Liver (tissue), 3 donors: ENCODE measurements at regions not wholly inside any gene's neighbourhood (a gene's known extent, or its start where the extent isn't known, plus 50 kb on each side); places are given as distances from the start of the nearest gene placed in this dataset.

ENCODE experiments used
- GABPA ChIP-seq, 2 donors: IDR thresholded peaks in 1 of 2; conservative IDR thresholded peaks in 1 of 2; 2 replicates each; pipeline ENCODE4 v1.6.1; 2016; ENCODE audit warnings: antibody characterized with exemption in 2 of 2, mild to moderate bottlenecking in 1 of 2, moderate library complexity in 1 of 2
- JUND ChIP-seq, 2 donors: IDR thresholded peaks; 2 replicates each; pipeline ENCODE4 v1.6.1; 2016; ENCODE audit warnings: antibody characterized with exemption in 2 of 2
- MAX ChIP-seq: IDR thresholded peaks from 2 replicates; pipeline ENCODE4 v1.6.1; 2016; ENCODE audit warnings: antibody characterized with exemption
- REST ChIP-seq: IDR thresholded peaks from 2 replicates; pipeline ENCODE4 v1.6.1; 2016; ENCODE audit warnings: antibody characterized with exemption, mild to moderate bottlenecking
- SP1 ChIP-seq: IDR thresholded peaks from 2 replicates; pipeline ENCODE4 v1.6.1; 2018; ENCODE audit warnings: antibody characterized with exemption, mild to moderate bottlenecking
- ZBTB33 ChIP-seq: IDR thresholded peaks from 2 replicates; pipeline ENCODE4 v1.6.1; 2016; ENCODE audit warnings: antibody characterized with exemption
- TF ChIP-seq, protein P1 (sequence below): fragments of 150-350 bp; IDR thresholded peaks from 2 replicates; pipeline ENCODE4 v1.5.1; 2017; ENCODE audit warnings: improper control_type of control experiment, low read depth, low read length; ENCODE audit not compliant: missing input control
- donor health status: healthy.
- donor health status: healthy.

DNA sequence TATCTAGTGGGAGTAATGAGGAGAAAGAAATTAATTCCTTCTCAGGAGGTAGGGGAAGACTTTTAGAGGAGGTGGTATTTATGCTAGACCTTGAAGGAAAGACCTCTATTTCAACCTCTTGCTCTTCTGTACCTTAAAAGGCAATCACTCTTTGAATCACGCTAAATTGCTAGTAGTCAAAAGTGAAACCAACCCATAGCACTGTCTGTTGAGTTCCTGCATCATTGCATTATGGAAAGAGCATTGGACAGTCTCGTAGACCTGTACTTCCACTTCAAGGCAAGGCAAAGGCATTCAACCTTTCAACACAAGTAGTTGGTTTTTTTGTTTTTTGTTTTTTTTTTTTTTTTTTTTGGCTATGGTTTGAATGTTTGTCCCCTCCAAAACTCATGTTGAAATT lies 770.4 kb downstream of the ETS1 start:
- TF ChIP-seq REST (no peak), SP1 (no peak), JUND (IDR thresholded peaks at IDR 0.05) (no peak), ZBTB33 (no peak), GABPA (IDR thresholded peaks at IDR 0.05 in 1 of 2, conservative IDR thresholded peaks at IDR 0.05 in 1 of 2) (no peak), MAX (no peak)
- TF ChIP-seq, protein P1, sequence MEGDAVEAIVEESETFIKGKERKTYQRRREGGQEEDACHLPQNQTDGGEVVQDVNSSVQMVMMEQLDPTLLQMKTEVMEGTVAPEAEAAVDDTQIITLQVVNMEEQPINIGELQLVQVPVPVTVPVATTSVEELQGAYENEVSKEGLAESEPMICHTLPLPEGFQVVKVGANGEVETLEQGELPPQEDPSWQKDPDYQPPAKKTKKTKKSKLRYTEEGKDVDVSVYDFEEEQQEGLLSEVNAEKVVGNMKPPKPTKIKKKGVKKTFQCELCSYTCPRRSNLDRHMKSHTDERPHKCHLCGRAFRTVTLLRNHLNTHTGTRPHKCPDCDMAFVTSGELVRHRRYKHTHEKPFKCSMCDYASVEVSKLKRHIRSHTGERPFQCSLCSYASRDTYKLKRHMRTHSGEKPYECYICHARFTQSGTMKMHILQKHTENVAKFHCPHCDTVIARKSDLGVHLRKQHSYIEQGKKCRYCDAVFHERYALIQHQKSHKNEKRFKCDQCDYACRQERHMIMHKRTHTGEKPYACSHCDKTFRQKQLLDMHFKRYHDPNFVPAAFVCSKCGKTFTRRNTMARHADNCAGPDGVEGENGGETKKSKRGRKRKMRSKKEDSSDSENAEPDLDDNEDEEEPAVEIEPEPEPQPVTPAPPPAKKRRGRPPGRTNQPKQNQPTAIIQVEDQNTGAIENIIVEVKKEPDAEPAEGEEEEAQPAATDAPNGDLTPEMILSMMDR, result no peak
